ENCODE measurements at regions not wholly inside any gene's neighbourhood (a gene's known extent, or its start where the extent isn't known, plus 50 kb on each side); places are given as distances from the start of the nearest gene placed in this dataset.

DNA sequence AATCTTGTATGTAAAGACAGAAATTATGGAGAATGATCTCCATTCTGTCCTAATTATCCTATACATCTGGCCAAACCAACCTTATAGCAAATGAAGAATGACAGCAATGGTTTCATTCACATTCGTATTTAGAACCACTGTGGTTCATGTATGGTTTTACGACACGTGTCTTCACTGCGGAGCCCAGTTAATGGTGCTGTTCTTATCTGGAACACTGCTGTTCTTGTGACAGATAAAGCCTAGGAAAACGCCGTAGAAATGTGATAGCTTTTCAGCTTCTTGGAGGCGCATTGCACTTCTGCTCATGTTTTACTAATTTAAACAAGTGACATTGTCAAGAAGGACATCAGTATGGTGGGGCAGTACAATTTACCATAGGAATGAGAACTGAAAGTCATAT is 2266.4 kb upstream of the TENM3 start:
- no peak for DNase-seq

DNA sequence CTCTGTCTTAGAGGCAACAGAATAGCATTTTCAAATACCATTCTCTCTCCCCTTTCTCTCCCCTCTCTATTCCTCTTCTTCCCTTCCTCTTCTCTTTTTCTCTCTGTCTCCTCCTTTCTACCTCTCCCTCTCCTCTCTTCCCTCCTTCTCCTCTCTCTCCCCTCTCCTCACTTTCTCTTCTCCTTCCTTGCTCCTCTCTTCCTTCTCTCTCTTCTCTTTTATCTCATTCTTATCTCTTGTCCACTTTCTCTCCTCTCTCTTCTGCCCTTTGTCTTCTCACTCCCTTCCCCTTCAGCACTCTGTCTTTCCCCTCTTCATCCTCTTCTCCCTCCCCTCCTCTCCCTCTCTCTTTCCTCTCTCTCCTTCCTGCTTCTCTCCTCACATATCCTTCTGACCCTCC is 2265.8 kb upstream of the TENM3 start:
- DNase-seq = no peak

DNA sequence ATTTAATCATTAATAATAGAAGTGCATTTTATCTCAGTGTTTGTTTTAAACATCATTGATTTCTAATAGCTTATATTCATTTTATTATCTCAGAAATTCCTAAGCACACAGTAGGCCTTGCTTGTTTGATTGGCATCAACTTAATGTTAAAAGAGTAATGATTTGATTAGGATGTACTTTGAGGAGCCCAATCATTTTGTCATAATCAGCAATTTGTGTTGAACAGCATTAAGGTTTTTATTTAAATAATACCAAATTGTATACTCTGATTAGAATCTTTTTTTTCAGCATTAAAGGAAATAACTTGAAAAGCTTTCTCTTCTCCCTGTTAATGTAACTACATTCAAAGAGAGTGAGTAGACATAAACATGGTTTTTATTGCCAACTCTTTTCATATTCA is 2262.0 kb upstream of the TENM3 start:
- DNase-seq = no peak

DNA sequence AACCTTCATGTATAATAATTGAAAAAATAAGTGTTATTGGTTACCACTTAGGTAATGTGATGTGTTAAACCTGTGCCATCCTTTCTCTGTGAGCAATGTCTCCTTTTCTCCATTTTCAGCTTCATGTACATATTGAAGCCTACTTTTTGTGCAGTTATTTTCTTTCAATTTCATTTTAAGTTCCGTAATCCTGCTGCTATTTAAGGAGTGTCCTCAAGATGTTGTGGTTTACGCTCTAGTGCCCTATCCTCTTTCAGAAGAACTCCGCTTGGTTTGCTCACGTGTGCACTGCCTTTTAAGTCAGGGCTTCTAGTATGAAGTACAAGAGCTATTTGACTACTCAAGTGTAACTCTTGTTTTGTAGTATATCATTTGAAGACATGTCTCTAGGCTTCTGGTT is 2253.2 kb upstream of the TENM3 start:
- DNase-seq = no peak

DNA sequence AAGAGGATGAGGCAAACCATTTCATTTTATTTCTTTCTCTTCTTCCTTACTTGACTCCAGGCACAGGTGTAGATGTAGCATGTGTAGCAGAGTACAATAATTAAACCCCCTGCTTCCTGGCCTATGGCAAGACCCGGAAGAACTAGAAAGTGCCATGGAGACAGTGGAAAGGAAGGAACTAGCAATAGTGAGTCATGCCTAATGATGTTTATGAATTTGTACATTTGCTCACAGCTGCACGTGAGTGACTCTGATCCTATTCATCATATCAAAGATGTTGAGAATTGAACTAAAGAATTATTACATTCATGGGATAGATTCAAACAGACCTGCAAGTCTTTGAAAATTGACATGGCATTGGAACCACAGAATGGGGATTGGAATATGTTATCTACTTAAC is 2233.9 kb upstream of the TENM3 start:
- DNase-seq = peak; percentile 2

DNA sequence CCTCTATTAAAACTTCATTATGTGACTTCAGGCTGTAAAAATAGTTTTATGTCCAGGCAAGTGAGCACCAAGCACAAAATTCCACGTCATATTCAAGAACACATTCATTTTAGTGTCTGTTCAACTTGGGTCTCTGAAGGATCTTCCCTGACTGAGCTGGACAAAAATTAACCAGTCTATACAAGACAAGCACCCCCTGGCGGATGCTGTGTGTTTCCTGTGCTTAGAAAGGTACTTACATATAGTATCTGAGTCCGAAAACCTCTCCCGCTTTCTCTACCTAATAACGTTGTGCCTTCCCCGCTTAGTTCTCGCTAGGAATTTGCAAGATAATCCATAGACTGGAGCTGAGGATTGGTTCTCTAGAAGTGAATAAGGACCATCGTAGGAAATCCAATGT is 2214.5 kb upstream of the TENM3 start:
- DNase-seq = peak; percentile 60

DNA sequence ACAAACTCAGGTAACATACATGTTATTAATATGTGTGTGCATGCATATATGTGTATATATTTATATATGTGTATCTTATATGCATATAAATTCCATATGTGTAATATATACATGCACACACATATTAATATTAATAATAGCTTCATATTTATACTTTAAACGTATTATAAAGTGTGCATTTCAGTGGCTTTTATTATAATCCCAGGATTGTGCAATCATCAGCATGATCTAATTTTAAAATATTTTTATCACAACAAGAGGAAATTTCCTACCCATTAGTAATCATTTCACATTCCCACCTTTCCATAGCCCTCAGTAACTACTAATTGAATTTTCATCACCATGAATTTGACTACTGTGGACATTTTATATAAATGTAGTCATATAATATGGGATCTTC is 2211.9 kb upstream of the TENM3 start:
- DNase-seq = no peak

DNA sequence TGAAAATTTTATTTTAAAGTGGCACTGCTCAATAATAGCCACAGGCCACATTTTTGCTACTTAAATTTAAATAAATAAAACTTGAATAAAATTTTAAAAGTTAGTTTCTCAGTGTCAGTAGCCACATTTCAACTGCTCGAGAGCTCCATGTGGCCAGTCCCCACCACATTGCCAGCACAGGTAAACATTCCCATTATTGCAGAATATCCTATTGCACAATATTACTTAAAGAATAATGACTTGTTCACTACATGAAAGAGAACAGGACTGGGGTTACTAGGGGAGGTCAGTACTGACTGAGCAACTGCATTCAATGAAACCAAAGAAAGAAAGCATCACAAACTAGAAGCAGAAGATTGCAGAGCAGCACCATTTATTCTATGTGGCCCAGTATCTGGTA is 2201.6 kb upstream of the TENM3 start:
- no peak for DNase-seq

DNA sequence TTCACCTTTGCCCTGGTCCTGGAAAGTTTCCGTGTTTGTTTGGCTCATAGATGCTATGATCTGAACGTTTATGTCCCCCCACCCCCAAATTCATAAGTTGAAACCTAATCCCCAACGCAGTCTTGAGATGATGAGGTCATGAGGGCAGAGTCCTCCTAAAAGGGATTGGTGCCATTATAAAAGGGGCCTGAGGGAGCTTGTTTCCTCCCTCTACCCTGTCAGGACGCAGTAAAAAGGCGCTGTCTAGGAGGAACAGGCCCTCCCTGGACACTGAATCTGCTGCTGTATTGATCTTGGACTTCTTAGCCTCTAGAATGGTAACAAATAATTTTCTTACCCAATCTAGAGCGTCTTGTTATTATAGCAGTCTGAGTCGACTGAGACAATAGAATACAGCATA is 2190.6 kb upstream of the TENM3 start:
- DNase-seq = no peak

DNA sequence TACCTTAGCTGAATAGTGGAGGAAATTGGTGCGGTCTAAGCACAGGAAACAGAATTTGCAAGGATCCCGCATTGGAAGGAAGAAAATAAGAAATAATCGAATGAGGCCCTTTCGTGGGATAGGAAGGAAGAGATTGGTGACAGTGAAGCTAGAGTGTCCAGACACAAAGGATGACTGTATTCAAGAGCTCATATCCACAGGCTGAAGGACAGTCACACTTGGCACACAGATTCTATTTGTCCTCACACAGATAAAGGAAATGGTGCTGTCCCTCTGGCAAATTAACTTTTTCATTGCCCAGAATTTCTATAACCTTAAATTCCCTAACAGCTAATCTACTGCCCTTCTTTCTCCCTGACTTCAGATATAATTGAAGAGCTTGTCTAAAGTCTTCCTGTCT is 2188.9 kb upstream of the TENM3 start:
- DNase-seq = no peak

DNA sequence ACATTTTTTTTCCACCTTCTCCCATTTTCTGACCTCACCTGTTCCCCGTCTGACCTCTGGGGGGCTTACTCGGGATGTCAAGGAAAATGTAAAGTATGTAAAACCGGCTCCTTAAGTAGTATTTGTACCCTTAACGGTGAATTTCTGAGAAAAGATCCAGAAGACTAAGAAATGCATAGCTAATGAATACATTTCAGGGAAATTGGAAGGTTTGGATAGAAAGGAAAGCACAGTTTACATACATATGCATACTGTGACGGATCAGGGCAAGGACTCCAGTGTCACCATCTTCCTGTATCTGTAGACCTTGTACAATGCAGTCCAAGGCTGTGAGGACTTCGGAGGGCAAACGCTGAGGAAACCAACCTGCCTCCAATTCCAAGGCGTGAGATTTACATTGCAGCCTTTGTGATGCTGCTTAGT is 2185.9 kb upstream of the TENM3 start:
- DNase-seq = no peak

DNA sequence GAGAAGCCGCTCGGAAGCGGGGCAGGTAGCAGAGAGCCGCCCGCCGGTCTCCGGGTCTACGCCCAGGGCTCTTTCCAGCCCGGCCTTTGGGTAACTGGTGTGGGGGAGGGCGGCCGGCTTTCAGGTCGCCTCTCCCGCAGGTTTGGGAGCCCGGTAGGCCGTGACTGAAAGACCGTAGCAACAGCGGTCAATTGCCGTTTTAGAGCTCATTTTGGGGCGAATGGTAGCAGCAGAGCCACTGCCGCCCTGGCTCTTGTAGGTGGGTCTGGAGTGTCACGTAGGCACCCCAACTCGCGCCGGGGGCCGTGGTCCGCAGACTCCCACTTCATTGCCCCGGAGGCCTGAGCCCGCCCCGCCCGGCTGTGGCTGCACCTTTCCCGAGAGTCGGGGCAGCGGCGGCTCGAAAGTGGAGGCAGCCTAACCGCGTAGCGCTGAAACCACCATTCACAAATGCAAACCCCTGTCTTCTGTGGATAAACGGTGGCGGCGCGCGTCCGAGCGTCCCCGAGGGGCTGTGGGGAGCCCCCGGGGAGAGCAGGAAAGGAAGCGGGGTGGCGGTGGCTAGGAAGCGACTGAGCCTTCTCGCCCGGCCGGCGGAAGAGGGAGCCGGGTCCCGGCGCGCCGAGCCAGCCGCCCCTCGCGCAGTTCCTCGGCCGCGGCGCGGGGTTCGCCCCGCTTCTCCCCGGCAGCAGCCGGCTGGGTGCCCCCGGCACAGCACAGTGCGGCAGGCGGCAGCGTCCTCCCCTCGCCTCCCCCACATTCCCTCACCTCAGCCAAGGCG is 2185.1 kb upstream of the TENM3 start:
- peak; percentile 10 for DNase-seq

DNA sequence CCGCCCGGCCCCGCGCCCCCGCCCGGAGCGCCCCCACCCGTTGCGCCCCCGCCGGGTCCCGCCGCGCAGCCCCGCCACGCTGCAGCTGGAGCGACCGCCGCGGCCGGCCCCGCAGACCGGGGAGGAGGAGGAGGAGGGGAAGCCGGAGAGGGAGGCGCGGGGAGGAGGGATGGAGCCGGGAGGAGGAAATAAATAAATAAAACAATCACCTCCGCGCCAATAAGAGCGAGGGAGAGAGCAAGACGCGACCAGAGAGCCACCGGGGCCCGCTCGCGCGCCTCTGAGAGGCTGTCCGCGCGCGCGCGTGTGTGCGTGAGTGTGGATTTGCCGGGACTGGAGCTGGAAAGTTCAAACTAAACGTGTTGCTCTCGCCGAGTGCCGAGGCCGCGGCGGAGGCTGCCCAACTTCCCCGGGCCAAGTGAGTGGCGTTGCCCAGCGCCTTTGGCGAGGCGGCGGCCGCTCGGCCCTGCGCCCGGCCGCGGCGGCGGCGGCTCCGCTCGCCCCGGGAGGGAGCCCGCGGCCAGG is 2184.4 kb upstream of the TENM3 start:
- peak; percentile 65 for DNase-seq

DNA sequence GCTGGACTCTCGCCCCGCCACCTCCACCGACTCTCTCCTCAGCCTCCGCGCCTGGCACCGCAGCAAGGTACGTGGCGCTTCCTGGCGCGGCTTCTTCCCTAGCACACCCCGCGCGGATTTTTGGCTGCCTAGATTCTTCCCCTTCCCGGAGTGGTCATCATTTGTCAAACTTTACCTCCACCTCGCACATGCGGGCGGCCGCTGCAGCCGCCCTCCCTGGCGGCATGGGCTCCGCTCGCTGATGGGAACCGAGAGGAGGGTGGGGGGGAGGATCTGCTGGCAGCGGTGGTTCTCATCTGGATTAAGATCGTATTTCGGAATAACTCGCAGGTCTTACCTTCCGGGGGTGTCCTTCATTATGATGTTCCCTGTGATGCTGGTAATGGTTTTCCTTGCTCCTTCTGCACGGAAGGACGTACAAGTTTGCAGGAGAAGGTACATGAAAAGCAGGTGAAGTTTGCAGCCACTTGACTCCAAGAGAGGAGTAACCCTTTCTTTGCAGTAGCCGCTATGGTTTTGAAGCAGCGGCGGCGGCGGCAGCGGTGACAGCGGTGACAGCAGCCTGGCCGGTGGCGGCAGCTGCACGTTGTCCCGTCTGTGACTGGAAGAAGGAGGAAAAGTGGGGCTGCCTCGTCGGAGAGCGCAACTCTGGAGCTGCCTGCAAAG is 2183.9 kb upstream of the TENM3 start:
- no peak for DNase-seq

DNA sequence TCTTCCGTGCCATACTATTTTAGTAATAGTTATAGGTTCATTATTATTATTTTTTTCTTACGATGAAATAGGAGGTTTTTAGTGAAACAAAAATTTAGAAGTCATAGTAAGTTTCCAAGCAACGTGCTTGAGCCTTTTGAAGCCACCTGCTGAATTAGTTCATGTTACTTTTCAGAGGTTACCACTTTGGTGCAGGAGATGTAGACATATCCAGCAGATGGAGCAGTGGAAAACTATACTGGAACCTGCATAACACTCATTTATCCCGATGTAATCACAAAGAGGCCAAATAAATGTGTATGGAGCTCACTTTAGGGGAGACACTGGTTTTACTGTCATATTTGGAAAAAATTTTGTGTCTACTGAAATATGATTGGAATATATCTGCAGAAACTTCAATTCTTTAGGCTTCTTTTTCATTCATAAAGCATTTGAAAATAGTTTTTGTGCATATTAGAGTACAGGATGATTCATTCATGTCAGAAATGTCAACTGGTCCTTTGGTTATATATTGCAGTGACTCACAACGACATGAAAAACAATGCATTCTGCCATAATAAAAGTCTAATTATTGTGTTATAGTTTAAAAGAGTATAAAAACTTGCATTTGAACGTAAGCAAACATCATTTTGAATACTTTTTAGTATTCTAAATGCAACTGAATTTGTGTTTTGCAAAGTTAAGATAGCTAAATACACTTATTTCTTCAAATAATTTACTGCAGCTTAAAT is 2182.9 kb upstream of the TENM3 start:
- peak; percentile 23 for DNase-seq

DNA sequence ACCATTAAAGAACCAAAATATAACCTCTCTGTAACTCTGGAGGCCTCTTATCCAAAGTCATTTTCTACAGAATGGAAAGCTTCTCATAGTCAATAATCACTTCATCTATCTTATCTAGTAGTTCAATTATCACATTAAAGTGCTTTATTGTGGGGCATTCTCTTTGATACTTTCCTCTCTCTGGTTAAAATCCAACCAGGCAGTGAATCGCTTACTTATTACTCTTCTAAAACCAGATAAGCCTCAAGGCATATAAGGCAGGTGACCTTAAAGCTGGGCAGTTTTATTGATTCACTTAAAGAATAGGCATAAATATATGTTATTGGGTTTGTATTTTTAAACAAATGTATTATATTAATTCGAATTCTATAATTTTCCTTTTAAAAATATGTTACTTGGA is 2162.1 kb upstream of the TENM3 start:
- no peak for DNase-seq

DNA sequence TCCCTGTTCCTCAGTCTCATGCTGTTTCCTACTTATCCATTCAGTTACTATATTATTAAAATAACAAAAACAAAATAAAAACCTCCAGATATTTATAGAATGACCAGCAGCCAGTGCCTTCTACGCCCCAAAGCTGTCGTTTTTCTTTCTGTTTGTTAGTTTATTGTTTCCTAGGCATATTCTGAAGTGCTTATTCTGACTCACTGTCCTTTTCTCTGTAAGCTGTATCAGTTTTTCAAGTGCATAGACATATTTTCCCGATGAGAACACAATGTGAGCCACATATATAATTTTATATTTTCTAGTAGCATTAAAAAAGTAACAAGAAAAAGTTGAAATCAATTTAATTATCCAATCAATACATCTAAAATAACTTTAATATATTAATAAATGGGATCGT is 2158.6 kb upstream of the TENM3 start:
- peak; percentile 22 for DNase-seq

DNA sequence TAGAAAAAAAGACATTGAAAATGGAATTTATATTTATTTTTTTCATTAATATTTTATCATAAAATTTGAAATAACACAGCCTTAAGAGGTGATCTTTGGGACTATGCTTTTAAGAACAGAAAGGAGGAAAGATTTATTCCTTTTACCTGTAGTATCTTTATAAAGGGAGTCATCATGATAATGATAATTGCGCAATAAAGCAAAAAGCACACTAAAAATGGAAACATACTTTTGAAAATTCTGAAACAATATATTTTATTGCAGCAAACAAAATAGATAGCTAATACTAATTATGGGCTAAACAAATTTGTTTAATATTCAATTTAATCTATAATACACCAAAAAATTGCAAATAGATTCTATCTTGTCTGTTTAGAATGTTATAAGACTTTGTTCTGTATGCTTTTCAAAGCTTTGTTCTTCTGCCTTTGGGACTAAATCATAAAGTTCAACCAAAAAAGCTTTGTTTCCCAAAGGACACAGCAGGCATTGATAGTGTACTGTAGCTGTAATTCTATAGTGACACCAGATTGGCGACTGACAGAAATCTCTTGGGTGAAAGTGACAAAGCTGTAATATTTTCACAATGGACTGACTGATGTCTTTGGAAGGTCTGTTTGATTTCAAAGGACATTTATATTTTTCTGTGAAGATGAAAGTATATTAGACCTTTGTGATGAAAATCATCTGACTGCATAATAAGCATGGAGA is 2156.6 kb upstream of the TENM3 start:
- DNase-seq = no peak

DNA sequence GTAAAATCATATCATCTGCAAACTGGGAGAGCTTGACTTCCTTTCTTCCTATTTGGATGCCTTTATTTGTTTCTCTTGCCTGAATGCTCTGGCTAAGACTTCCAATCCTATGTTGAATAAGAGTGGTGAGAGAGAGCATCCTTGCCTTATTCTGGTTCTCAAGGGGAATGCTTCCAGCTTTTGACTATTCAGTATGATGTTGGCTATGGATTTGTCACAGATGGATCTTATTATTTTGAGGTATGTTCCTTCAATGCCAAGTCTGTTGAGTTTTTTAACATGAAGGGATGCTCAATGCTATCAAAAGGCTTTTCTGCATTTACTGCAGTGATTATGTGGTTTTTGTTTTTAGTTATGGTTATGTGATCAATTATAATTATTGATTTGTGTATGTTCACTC is 2144.6 kb upstream of the TENM3 start:
- no peak for DNase-seq

DNA sequence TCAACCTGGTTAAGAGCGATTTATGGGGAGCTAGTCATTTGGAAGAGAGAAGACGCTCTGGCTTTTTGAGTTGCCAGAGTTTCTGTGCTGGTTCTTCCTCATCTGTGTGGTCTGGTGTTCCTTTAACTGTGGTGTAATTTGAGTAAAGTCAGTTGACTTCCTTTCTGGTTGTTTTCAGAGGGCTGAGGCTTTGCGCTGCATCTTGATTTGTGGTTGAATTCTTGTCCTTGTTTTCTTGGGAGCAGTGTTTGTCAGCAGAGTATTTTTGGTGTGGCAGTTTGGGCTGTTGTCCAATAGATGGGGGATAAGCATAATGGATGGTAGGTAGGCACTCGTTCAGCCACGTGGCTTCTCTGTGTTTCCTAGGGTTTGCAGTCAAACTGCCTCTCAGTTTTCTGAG is 2143.2 kb upstream of the TENM3 start:
- no peak for DNase-seq

DNA sequence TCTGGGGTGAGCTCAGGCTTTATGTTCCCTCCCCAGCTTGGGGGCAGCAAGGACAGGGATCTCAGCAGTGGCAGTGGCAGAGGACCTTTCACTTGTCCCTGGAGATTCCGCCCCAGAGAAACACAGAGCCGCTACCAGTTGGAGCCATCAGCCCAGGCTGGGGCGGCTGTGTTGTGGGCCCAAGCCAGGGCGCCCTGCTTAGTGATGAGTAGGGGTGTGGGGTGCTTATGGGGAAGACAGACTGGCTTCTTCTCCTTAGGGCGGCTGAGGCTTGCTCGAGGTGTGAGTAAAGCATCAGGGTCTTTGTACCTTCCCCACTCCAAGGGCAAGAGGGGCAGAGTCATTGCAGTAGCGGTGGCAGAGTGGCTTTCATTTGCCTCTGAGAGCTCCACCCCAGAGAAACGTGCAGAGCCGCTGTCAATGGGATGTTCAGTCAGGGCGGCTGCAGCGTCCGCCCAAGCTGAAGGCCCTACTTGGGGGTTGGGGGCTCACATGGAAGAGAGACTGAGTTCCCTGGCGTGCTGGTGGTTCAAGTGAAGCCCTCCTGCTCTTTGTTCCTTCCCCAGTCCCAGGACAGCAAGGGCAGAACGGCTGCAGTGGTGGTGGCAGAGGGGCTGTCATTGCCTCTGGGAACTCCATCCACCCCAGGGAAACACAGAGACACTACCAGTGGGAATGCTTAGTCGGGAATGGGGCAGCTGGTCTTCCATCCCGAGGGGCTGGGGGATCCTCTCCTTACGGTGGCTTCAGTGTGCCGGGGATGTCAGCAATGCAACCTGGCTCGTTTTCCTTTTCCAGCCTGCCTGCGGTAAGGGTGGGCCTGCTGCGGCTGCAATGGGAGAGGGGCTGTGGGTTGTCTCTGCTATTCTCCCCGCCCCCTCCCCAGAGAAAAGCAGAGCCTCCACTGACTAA is 2142.5 kb upstream of the TENM3 start:
- no peak for DNase-seq
